GM18868 (cell line): ENCODE measurements at regions not wholly inside any gene's neighbourhood (a gene's known extent, or its start where the extent isn't known, plus 50 kb on each side); places are given as distances from the start of the nearest gene placed in this dataset.

Experiments
- ATAC-seq: cut with Tn5 transposase; IDR thresholded peaks from one replicate; pipeline ENCODE4 v1.9.1; 2021; ENCODE audit warnings: mild to moderate bottlenecking, moderate library complexity; ENCODE audit not compliant: unreplicated experiment

DNA sequence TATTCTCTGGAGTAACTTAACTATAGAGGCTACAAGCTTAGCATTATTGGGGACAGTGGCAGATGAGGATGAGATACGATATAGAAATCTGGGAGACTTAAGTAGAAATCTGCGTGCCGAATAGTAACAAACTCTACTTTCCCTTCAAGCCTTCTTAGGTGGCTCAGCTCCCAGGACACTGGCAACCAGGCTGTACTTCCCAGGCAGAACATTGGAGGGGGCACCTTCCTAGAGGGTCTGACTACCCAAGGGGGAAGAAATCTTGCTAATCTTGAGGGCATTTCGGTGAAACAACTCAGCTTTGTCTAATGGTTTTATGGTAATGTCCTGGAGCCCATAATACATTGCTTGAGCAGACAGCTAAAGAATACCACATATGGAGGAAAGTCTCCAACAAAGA, 126.2 kb upstream of the DTNA start:
- ATAC-seq = no peak

DNA sequence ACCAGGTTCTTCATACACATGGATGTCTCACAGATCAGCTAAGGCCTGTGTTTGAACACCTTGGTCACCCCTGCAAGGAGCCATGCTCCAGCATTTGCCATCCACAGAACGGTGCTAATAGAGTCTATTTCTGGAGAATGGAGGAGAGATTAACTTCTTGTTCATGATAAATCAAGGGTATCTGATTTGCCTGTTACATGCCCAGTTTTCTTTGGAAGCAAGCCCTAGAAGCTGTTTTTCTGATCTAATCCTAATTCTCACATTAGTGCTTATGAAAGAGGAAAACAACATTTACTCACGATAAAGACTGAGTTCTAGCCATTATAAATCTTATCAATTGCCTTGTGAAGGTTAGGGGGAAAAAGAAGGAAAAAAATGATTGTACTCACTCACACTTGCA, 119.6 kb upstream of the DTNA start:
- ATAC-seq = no peak

DNA sequence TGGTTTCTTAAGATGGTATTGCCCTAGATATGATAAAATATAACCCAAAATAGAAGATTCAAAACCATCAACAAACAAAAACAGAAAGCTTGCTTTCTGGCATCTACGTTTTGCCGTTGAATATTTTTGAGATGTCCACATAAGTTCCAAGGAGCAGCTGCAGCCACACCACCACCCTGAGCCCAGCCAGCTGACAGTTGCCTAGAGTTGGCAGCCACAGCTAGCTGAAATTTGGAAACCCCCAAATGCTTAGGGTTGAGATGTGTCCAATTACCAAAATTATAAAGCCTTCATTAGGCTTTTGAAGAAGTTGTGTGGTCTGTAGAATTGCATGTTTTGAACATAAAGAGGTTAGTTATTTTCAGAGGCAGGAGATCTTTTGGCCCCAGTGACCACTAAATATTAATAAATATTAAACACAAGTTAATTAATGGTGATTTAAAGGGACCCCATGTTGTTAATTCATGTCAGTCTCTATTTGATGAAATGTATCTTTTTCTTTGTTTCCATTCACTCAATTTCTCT, 118.1 kb upstream of the DTNA start:
- ATAC-seq = no peak

DNA sequence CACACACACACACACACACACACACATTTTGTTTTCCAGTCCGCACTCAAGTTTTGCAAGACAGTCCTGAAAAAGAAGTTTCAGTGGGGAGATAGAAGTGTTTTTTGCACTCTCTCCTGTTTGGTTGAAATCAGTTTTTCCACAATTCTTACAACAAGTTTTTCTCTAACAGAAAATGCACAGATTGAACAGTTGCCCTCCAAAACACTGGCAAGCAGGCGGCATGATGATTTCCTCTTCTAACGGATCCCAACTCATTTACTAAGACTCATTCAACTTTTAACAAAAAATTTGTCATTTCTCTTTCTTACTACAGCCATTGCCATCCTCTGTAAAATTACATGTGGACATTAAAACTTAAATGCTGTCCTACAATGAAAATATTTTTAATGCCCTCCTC, 117.6 kb upstream of the DTNA start:
- ATAC-seq = no peak

DNA sequence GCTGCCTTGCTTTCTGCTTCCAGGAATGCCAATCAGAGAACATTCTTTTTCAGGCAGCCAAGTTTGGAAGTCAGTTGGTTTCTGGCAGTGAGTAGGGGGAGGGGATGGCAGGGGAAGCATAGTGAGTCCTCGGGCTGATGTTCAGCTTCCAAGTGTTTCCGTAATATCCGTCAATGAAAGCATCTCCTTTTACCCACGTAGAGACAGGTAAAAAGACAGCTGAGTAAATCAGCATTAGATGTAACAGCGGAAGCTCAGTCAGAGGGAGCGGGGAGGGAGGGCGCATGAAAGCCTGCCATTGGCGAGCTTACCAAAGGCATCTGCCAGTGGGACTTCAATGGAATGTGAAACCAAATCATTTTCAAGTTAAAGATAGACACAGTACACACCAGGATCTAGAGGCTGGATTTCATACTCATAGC, 117.1 kb upstream of the DTNA start:
- no peak for ATAC-seq

DNA sequence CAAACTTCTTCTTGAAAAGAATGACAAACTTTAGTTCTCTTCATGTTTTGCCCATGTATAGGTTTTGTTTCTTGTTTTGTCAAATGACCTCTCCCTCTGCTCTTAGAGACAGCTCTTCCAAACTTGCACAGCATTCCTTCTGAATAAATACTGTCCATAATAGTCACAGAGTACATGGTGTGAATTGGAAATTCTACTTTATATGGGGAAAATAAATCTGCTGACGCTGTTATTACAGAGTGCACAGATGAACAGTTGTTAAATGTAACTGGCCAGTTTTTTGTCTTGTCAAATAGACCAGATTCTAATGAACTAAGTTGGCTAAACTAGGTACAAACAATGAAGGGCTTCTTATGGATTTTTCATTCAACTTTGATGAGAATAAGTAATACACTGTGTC, 115.8 kb upstream of the DTNA start:
- ATAC-seq = no peak

DNA sequence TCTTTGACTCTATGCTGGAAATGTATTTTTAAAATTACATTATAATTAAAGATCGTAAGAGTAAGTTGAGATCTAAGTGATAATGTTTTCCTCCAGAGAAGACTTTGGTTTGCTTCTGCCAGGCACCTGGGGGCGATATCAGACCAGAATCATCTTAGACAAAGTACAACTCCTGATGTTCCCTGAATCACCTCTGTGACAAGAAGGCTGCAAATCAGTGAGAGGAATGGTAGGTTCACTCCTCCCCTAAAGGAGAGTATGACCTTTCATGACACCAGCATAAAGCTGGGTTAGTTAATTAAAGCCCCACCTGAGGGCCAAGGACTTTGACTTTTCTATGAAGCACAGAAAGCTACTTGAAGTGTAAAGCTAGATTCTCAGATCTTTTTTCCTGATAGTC, 114.4 kb upstream of the DTNA start:
- no peak for ATAC-seq

DNA sequence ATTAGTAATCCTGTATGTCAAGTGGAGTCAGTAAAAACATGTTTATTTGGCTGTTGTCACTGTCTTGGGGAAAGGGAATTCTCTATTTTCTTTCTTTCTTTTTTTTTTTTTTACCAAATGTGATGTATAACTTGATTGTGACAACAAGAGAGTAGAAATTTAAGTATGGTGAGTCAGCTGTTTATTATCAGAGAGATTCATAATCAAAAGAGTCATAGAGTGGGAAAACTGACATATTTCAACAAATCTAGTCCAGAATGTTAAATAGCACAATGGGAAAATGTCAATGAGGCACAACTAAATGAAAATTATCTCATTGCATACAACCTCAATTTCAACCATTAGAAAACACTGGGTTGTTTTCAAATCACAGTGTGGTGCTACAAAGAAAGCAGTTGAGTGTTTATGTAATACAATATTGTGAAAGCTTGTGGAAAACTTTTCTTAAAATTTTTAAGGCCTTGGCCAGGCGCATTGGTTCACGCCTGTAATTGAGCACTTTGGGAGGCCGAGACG, 111.9 kb upstream of the DTNA start:
- ATAC-seq = no peak

DNA sequence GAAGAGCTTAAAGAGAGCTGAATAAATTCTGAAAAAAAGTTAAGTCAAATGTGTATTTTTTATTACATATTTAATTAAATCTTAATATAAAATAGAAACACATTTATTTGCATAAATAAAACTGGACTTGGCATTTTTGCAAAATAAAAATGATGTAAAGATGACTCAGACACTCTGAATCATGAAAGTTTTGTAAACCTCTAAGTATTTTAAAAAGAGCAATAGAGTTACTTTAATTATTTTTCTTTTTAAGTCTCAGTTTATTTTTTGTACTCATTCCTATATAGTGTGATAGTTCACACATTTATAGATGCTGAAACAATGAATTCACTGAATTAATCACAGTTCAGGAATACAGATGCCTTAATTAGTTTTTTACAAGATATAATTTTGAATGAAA, 109.9 kb upstream of the DTNA start:
- no peak for ATAC-seq

DNA sequence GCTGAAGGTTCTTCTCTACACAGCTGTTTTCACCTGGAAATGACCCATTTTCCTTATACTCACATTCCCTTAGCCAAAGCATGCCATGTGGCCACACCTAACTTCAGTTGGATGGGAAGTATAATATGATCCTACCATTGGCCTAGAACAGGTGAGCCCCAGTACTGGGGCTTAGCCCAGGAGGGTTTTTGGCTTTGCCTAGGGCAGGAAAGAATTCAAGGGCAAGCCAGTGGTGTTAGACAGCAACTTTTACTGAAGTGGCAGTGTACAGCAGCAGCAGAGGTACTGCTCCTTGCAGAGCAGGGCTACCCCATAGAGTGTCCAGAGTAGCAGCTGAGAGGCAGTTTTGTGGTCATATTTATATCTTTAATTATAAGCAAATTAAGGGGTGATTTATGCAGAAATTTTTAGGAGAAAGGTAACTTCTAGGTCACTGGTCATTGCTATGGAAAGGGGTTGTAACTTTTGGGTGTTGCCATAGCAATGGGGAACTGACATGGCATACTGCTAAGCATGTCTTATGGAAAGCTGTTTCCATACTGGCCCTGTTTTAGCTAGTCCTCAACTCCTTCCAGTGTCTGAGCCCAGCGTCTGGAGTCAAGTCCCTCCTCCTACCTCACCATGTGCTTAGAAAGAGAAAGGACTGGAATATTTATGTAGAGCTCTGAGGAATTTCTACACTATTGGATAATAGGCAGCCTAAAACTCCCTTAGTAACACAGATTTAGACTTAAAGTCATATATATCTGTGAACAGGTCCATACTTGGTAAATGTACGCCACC, 109.0 kb upstream of the DTNA start:
- ATAC-seq = no peak

DNA sequence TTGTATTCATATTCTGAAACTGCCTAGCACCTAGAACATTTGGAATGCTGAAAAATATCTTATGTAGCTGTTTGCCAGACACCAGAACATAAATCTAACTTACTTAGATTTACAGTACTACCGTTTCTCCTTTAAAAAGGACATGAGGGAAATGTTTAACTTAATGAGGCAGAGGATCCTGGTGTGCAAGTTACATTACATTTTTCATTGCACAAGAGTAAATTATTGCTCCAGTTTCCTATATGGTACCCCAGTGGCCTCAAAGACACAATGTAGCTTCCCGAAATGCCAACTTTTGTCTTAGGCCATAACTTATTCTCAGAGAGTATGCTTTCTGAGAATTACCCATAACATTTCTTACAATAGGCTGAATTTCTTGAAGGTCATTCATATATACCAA, 105.5 kb upstream of the DTNA start:
- ATAC-seq = no peak

DNA sequence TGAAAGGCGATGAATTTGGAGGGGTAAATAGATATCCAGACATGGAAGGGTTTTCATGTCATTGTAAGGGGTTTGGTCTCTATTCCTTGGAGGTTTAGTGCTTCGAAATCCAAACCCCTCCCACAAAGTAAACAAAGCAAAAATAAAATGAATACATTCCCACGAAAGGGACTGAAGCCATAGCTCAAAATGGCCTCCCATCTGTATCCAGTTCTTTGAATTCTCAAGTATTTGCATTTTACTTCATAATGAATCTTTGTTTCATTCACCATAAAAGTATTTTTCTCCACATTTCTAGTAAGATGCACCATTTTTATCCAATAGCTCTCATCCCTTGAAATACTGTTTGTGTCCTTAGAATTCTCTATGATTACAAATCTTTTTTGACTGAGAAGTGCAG, 103.2 kb upstream of the DTNA start:
- no peak for ATAC-seq

DNA sequence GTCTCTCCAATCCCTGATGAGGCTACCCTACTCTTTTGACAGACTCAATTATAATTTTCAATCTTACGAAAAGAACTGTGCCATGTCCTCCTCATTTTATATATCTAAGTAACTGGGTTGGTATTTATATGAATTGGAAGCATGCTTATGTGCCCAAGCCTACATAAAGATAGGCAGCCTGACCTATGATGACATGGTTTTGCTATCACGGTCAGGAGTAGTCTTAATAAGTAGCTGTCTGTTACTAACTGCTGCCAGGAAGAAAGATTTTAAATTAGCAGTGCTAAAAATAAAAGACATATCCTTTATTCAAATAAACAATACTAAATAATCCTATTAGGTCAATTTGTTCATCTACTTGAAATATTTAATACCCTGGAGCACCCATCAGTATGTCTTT, 102.0 kb upstream of the DTNA start:
- no peak for ATAC-seq

DNA sequence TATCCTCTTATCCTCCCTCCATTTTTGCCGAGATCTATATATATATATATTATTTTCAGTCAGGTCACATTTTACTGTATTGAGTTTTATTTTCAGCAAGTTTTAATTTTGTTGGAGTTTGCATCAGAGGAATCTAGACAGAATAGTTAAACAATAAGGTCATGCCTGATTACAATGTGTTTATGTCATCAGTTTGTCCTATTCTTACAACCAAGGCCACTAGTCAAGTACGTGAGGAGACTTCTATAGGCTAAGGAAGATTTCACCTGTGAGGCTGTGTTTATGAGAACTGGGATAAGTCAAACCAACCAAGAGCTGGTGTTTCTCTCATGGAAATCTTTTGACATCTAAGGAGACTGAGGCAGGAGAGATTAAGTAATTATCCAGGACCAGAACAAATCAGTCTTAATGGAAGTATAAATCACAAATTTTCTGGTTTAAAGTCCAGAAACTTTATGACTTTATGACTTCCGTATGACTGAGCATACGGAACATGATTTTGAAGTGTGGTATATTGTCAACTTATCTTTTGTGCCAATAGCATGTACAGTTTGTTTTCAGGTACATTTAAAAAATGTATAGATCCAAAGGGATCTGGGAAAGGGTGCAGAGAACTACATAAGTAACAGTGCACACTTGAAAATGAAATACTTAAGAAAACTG, 100.0 kb upstream of the DTNA start:
- ATAC-seq = no peak

DNA sequence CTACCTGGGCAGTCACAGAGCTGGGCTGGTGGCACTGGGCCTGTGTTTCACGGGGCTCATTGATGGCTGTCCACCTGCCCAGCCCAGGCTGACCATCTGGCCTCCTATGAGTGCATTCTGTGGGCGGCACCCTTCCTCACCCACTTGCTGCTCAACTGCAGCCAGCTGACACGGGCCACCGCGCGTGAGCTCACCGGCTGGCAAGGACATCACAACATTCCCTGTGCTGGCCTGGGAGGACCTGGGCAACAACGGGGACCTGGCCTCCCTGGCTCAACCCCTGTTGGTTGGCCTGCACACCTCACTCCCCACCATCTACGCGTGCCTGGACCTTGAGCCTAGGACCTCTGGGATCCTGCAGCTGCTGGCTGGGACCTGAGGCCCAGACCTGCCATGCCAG, 98.2 kb upstream of the DTNA start:
- no peak for ATAC-seq

DNA sequence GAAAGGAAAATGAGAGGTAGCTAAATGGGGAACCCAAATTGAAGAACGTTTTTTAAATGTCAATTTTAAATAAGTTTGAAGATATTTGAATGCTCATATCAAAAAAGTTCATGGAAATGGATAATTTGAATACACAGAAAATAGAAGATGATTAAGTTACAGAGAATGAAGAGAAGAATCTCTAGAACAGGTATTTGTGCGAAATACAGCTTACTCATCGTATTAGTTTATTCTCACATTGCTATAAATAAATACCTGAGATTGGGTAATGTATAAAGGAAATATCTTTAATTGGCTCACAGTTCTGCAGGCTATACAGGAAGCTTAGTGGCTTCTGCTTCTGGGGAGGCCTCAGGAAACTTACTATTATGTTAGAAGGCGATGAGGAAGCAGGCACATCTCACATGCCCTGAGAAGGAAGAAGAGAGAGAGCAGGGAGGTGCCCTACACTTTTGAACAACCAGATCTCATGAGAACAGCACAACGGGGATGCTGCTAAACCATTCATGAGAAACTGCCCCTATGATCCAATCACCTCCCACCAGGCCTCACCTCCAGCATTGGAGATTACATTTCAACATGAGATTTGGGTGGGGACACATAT, 89.7 kb upstream of the DTNA start:
- ATAC-seq = no peak

DNA sequence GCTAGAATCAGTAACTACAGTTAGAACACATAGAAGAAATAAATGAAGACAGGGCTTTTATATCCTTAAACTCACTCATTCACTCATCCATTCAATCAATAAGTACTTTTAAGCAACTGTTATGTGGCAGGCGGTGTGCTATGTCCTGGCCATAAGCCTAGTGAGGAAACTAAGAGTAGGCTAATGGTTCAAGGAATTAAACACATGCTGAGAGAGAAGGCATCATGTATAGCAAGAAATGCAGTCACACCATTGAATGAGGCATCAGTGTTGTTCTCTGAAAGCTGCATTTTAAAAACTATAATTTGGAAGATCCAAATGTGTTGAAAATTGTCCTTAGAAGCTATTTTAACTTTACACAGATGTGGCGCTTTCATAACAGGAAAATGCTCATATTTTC, 86.5 kb upstream of the DTNA start:
- ATAC-seq = no peak

DNA sequence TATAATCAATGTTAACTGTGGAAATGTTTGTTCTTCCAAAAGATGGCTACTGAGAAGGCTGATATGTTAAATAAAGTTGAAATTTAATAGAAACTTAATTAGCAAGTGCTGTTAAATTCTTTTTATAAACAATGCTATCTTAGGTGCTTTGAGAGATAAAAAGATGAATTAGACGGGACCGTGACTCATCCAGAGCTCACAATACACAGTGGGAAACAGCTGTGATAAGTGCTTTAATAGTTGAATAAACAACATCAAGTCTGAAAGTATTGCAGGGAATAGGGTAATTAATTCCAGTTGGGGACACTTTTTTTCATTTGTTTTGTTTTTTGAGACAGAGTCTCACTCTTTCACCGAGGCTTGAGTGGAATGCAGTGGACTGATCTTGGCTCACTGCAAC, 85.5 kb upstream of the DTNA start:
- no peak for ATAC-seq

DNA sequence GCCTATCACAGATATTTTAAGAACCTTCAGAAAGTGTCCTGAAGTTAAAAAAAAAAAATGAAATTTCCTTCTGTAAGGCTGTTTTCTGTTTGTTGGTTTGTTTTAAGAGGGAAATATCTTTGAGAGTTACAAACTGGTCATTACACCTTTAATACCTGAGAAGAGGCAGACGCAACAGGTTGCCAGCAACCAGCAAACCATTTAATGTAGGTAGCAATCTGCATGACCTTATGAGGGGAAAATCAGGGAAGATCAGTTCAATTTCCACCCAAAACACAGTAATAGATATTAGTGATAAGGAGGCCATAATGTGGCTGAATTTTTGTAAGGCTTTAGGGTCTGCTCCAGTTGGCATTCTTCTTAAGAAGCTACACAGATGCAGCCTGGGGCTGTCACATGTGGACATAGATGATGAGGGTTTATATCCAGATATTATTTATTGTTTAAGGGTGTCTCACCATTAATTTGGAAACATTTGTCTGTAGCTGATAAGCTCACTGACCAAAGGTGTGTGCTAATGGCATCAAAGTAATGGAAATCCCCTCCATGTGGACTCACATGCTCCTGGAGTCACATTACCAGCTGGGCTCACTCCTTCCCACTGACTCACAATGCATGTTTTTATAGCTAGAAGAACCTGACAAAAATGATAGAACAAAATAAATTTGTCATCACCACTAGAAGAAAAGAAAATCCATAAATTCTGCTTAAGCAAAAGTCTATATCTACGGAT, 83.5 kb upstream of the DTNA start:
- ATAC-seq = no peak

DNA sequence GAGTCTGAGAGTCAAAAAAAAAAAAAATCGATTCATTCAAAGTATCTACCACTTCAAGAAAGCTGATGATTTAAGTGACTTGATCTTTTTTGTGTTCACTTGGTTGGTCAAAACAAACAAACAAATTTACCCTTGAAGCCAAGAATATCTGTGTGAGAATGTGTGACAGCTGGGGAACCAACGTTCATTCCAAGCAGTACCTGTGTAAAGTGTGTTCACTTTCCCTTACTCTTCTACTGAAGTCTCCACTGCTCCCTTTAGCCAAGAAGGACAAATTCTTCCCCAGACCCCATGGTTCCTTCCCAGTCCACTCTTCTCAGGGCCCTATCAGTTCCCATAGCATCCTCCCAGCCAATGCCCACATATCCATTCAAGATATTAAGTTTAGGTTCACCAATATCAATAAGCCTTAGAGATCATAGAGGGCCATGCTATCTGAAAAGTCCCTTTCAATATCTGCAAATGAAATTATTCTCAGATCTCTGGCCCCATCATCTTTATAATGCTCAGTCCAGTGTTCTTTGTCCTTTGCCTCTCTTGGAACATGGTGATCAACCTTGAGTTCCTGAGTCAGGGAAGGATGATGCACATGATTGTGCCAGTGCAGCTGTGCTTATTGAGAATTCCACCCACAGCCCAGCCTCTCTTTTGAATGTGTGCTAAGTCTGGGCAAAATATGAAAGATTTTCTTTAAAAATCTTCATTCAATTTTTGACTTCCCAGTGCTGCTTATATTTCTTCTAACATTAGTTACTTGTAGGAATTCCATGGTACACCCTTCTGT, 82.8 kb upstream of the DTNA start:
- ATAC-seq = no peak
